ENCODE measurements at regions not wholly inside any gene's neighbourhood (a gene's known extent, or its start where the extent isn't known, plus 50 kb on each side); places are given as distances from the start of the nearest gene placed in this dataset.
"Not testable (repeated sequence)": the region's sequence is repeated elsewhere in the genome, so short reads cannot be mapped to it uniquely, and the experiment has no call there.

DNA sequence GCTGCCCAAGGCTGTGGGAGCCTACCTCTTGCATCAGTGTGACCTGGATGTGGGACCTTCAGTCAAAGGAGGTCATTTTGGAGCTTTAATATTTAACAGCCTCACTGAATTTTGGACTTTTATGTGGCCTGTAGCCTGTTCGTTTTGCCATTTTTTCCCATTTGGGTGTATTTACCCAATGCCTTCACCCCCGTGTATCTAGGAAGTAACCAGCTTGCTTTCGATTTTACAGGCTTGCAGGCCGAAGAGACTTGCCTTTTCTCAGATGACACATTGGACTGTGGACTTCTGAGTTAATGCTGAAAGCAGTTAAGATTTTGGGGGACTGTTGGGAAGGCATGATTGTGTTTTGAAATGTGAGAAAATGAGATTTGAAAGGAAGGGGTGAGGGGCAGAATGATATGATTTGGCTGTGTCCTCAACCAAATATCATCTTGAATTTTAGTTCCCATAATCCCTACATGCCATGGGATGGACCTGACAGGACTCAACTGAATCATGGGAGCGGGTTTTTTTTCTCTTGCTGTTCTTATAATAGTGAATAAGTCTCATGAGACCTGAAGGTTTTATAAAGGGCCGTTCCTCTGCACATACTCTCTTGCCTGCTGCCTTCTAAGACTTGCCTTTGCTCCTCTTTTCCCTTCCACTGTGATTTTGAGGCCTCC is 324.6 kb downstream of the UBE2NL start:
- not testable (repeated sequence) for TF ChIP-seq POLR2A (IDR thresholded peaks at IDR 0.05; ENCODE audit: low read length); GATA1 (IDR thresholded peaks at IDR 0.05; ENCODE audit: low read depth, low read length)
